ENCODE measurements at regions not wholly inside any gene's neighbourhood (a gene's known extent, or its start where the extent isn't known, plus 50 kb on each side); places are given as distances from the start of the nearest gene placed in this dataset.

- H3K4me3 Mint-ChIP-seq (ENCODE audit: unreplicated experiment), result no peak overlapping the region
- no peak for TF ChIP-seq CTCF (IDR thresholded peaks at IDR 0.05; ENCODE audit: insufficient read depth, low read depth, low read length)
- TF ChIP-seq EZH2 (IDR thresholded peaks at IDR 0.05; ENCODE audit: insufficient read depth, low read length), result no peak
- Histone ChIP-seq H3K27me3 (ENCODE audit: insufficient read depth, low read length) (peaks cover 3% of the 10 kb centered on the region), H2AFZ (ENCODE audit: low read depth, low read length) (no peak overlapping the region), H3K36me3 (ENCODE audit: insufficient read depth, low read length) (no peaks in the 10 kb centered on the region), H3K27ac (ENCODE audit: low read depth, low read length) (no peak overlapping the region), H3K4me1 (ENCODE audit: insufficient read depth, low read length) (no peaks in the 10 kb centered on the region), H3K4me3 (ENCODE audit: insufficient read depth, low read depth, low read length) (no peak overlapping the region), H3K9ac (ENCODE audit: low read length) (no peak overlapping the region), H3K79me2 (ENCODE audit: insufficient read depth, low read length) (no peaks in the 10 kb centered on the region), H4K20me1 (ENCODE audit: insufficient read depth, low read length) (no peaks in the 10 kb centered on the region), H3K4me2 (ENCODE audit: low read length) (no peak overlapping the region), H3K9me3 (ENCODE audit: insufficient read depth, low read depth, low read length) (no peaks in the 10 kb centered on the region)
- peaks cover 9% of the 10 kb centered on the region for H3K9me3 Mint-ChIP-seq (ENCODE audit: unreplicated experiment)
- H3K27ac Mint-ChIP-seq (ENCODE audit: unreplicated experiment), result no peak overlapping the region
- peaks cover 29% of the 10 kb centered on the region for H3K27me3 Mint-ChIP-seq (ENCODE audit: low read depth, unreplicated experiment)
- no peak for DNase-seq (ENCODE audit: low read depth)
- no peak for FAIRE-seq
- peaks cover 2% of the 10 kb centered on the region for H3K4me1 Mint-ChIP-seq (ENCODE audit: low read depth, unreplicated experiment)
- H3K36me3 Mint-ChIP-seq (ENCODE audit: low read depth, unreplicated experiment), result no peaks in the 10 kb centered on the region
Observed at GRCh38 chr11:113584371-113584770, 109.2 kb upstream of the DRD2 start.

GRCh38 chr11:113581713-113582112 lies 106.5 kb upstream of the DRD2 start:
- Histone ChIP-seq H3K9ac (ENCODE audit: low read length) (no peak overlapping the region), H3K4me2 (ENCODE audit: low read length) (no peak overlapping the region), H3K27me3 (ENCODE audit: insufficient read depth, low read length) (peaks cover 3% of the 10 kb centered on the region), H3K79me2 (ENCODE audit: insufficient read depth, low read length) (no peaks in the 10 kb centered on the region), H3K4me3 (ENCODE audit: insufficient read depth, low read depth, low read length) (no peak overlapping the region), H4K20me1 (ENCODE audit: insufficient read depth, low read length) (no peaks in the 10 kb centered on the region), H3K36me3 (ENCODE audit: insufficient read depth, low read length) (no peaks in the 10 kb centered on the region), H3K4me1 (ENCODE audit: insufficient read depth, low read length) (no peaks in the 10 kb centered on the region), H3K9me3 (ENCODE audit: insufficient read depth, low read depth, low read length) (no peaks in the 10 kb centered on the region), H2AFZ (ENCODE audit: low read depth, low read length) (no peak overlapping the region), H3K27ac (ENCODE audit: low read depth, low read length) (no peak overlapping the region)
- FAIRE-seq (no peak), DNase-seq (ENCODE audit: low read depth) (no peak)
- TF ChIP-seq EZH2 (IDR thresholded peaks at IDR 0.05; ENCODE audit: insufficient read depth, low read length), result no peak
- no peak for TF ChIP-seq CTCF (IDR thresholded peaks at IDR 0.05; ENCODE audit: insufficient read depth, low read depth, low read length)
- Mint-ChIP-seq H3K4me3 (ENCODE audit: unreplicated experiment) (no peak overlapping the region), H3K36me3 (ENCODE audit: low read depth, unreplicated experiment) (no peaks in the 10 kb centered on the region), H3K4me1 (ENCODE audit: low read depth, unreplicated experiment) (peaks cover 14% of the 10 kb centered on the region), H3K27me3 (ENCODE audit: low read depth, unreplicated experiment) (peaks cover 36% of the 10 kb centered on the region), H3K27ac (ENCODE audit: unreplicated experiment) (no peak overlapping the region), H3K9me3 (ENCODE audit: unreplicated experiment) (peaks cover 7% of the 10 kb centered on the region)

GRCh38 chr11:113579292-113579940 lies 104.2 kb upstream of the DRD2 start:
- Histone ChIP-seq H3K9ac (ENCODE audit: low read length) (no peak overlapping the region), H3K36me3 (ENCODE audit: insufficient read depth, low read length) (no peaks in the 10 kb centered on the region), H3K27me3 (ENCODE audit: insufficient read depth, low read length) (peaks cover 3% of the 10 kb centered on the region), H3K27ac (ENCODE audit: low read depth, low read length) (no peak overlapping the region), H3K4me1 (ENCODE audit: insufficient read depth, low read length) (no peaks in the 10 kb centered on the region), H3K4me3 (ENCODE audit: insufficient read depth, low read depth, low read length) (no peak overlapping the region), H3K79me2 (ENCODE audit: insufficient read depth, low read length) (no peaks in the 10 kb centered on the region), H3K9me3 (ENCODE audit: insufficient read depth, low read depth, low read length) (no peaks in the 10 kb centered on the region), H3K4me2 (ENCODE audit: low read length) (no peak overlapping the region), H4K20me1 (ENCODE audit: insufficient read depth, low read length) (no peaks in the 10 kb centered on the region), H2AFZ (ENCODE audit: low read depth, low read length) (no peak overlapping the region)
- TF ChIP-seq EZH2 (IDR thresholded peaks at IDR 0.05; ENCODE audit: insufficient read depth, low read length) (no peak), CTCF (IDR thresholded peaks at IDR 0.05; ENCODE audit: insufficient read depth, low read depth, low read length) (no peak)
- FAIRE-seq (no peak), DNase-seq (ENCODE audit: low read depth) (no peak)
- H3K36me3 Mint-ChIP-seq (ENCODE audit: low read depth, unreplicated experiment), result peaks cover 2% of the 10 kb centered on the region
- H3K4me1 Mint-ChIP-seq (ENCODE audit: low read depth, unreplicated experiment), result peaks cover 16% of the 10 kb centered on the region
- H3K4me3 Mint-ChIP-seq (ENCODE audit: unreplicated experiment), result no peak overlapping the region
- H3K27ac Mint-ChIP-seq (ENCODE audit: unreplicated experiment), result no peak overlapping the region
- H3K9me3 Mint-ChIP-seq (ENCODE audit: unreplicated experiment), result peaks cover 7% of the 10 kb centered on the region
- peaks cover 38% of the 10 kb centered on the region for H3K27me3 Mint-ChIP-seq (ENCODE audit: low read depth, unreplicated experiment)

Data from astrocyte (in vitro differentiated cells and primary cell).